H1 (cell line): ENCODE measurements at regions not wholly inside any gene's neighbourhood (a gene's known extent, or its start where the extent isn't known, plus 50 kb on each side); places are given as distances from the start of the nearest gene placed in this dataset.

Experiments used
- CTCF ChIA-PET: fragments of 300-600 bp; sonication (Branson Sonifier 250); formaldehyde crosslinking; loops from one replicate; lab custom pipeline; 2021; ENCODE audit not compliant: partially characterized antibody; lab: Charles Lee
- POLR2A ChIA-PET: fragments of 300-600 bp; sonication (Branson Sonifier 250); formaldehyde crosslinking; loops from one replicate; lab custom pipeline; 2021; ENCODE audit warnings: inconsistent platforms; ENCODE audit not compliant: partially characterized antibody; lab: Charles Lee
- DNase-seq, 2 experiments: peaks; one replicate each; pipeline versions ENCODE4 v3.0.0 to v3.0.0-alpha.2; 2010 to 2022; ENCODE audit warnings: low spot score in 2 of 2, low read depth in 1 of 2, mixed read lengths in 1 of 2
- FAIRE-seq: peaks from 2 replicates; lab custom pipeline; 2011; peaks lifted over from hg19 to GRCh38; lab: Jason Lieb, UNC
- H2AFZ ChIP-seq: 2 replicates; pipeline ENCODE4 v1.8.1; 2012; ENCODE audit warnings: low read length, inconsistent platforms
- H2AK5ac ChIP-seq: 2 replicates; pipeline ENCODE4 v1.6.1; 2013; ENCODE audit warnings: low read depth, low read length
- H2BK120ac ChIP-seq: replicated peaks from 2 replicates; pipeline ENCODE3; 2013; ENCODE audit warnings: low read depth, low read length, inconsistent platforms
- H2BK12ac ChIP-seq: 2 replicates; pipeline ENCODE4 v1.6.1; 2013; ENCODE audit warnings: low read depth, low read length
- H2BK15ac ChIP-seq: 2 replicates; pipeline ENCODE4 v1.6.1; 2013; ENCODE audit warnings: low read length
- H2BK20ac ChIP-seq: 2 replicates; pipeline ENCODE4 v1.6.1; 2013; ENCODE audit warnings: low read length
- H2BK5ac ChIP-seq: 2 replicates; pipeline ENCODE4 v1.6.1; 2013; ENCODE audit warnings: low read depth, low read length
- H3K14ac ChIP-seq: 2 replicates; pipeline ENCODE4 v1.6.1; 2013; ENCODE audit warnings: inconsistent platforms; ENCODE audit not compliant: insufficient read length
- H3K18ac ChIP-seq: 2 replicates; pipeline ENCODE4 v1.6.1; 2013; ENCODE audit warnings: low read length; ENCODE audit errors: extremely low read depth
- H3K23ac ChIP-seq: 2 replicates; pipeline ENCODE4 v1.6.1; 2013; ENCODE audit warnings: inconsistent platforms; ENCODE audit not compliant: insufficient read length
- H3K23me2 ChIP-seq: 2 replicates; pipeline ENCODE4 v1.6.1; 2013; ENCODE audit warnings: low read depth, low read length
- H3K27ac ChIP-seq: 2 replicates; pipeline ENCODE4 v1.6.1; 2011; ENCODE audit warnings: low read depth, low read length, inconsistent platforms
- H3K27me3 ChIP-seq, 4 experiments: replicated peaks in 1 of 4; 1 replicate in 1 of 4; 2 replicates in 3 of 4; pipeline versions ENCODE4 v1.6.1 to v1.8.1; 2011 to 2013; ENCODE audit warnings: low read length in 3 of 4, mild to moderate bottlenecking in 3 of 4, inconsistent platforms in 2 of 4, mixed read lengths in 2 of 4, moderate library complexity in 1 of 4; ENCODE audit not compliant: control insufficient read depth in 3 of 4, insufficient read depth in 3 of 4; ENCODE audit errors: extremely low read depth in 1 of 4
- H3K36me3 ChIP-seq, 4 experiments: 2 replicates each; pipeline versions ENCODE4 v1.6.1 to v1.8.1; 2011 to 2013; ENCODE audit warnings: mild to moderate bottlenecking in 4 of 4, low read length in 3 of 4, moderate library complexity in 2 of 4, control low read depth in 1 of 4, inconsistent platforms in 1 of 4; ENCODE audit not compliant: insufficient read depth in 4 of 4, control insufficient read depth in 2 of 4
- H3K4ac ChIP-seq: replicated peaks from 2 replicates; pipeline ENCODE3; 2013; ENCODE audit warnings: low read length, low read depth, mixed read lengths, inconsistent platforms; ENCODE audit not compliant: insufficient read length
- H3K4me1 ChIP-seq, 4 experiments: replicated peaks in 1 of 4; 1 replicate in 1 of 4; 2 replicates in 3 of 4; pipeline versions ENCODE4 v1.6.1 to v1.8.1; 2011 to 2013; ENCODE audit warnings: low read length in 3 of 4, inconsistent platforms in 2 of 4, mixed read lengths in 1 of 4; ENCODE audit not compliant: insufficient read depth in 4 of 4, control insufficient read depth in 3 of 4
- H3K4me2 ChIP-seq, 2 experiments: 2 replicates each; pipeline versions ENCODE4 v1.6.1 to v1.8.1; 2011 to 2013; ENCODE audit warnings: low read depth in 2 of 2, low read length in 2 of 2, control low read depth in 1 of 2, inconsistent platforms in 1 of 2, mild to moderate bottlenecking in 1 of 2; ENCODE audit not compliant: insufficient read depth in 1 of 2
- H3K4me3 ChIP-seq, 4 experiments: fragments of 200-600, 300-600 bp in 1 of 4; sonication (generic), shearing (Covaris generic), sonication (Bioruptor Twin) in 1 of 4; 2 replicates each; pipeline versions ENCODE4 v1.5.1 to v1.8.1; 2011 to 2016; ENCODE audit warnings: low read length in 4 of 4, low read depth in 3 of 4, control low read depth in 2 of 4, inconsistent platforms in 2 of 4, mild to moderate bottlenecking in 2 of 4, mixed read lengths in 1 of 4, moderate library complexity in 1 of 4; ENCODE audit not compliant: insufficient read depth in 2 of 4; ENCODE audit errors: extremely low read depth in 1 of 4
- H3K56ac ChIP-seq: replicated peaks from 2 replicates; pipeline ENCODE3; 2013; ENCODE audit warnings: low read depth, mild to moderate bottlenecking, mixed read lengths, low read length, inconsistent platforms; ENCODE audit not compliant: insufficient read length
- H3K79me1 ChIP-seq: 2 replicates; pipeline ENCODE4 v1.6.1; 2013; ENCODE audit warnings: low read depth, low read length, control low read depth
- H3K79me2 ChIP-seq, 2 experiments: 2 replicates each; pipeline versions ENCODE4 v1.6.1 to v1.8.1; 2012 to 2013; ENCODE audit warnings: low read length in 2 of 2, mild to moderate bottlenecking in 2 of 2, inconsistent platforms in 1 of 2; ENCODE audit not compliant: insufficient read depth in 2 of 2, control insufficient read depth in 1 of 2
- H3K9ac ChIP-seq, 4 experiments: replicated peaks in 1 of 4; 1 replicate in 1 of 4; 2 replicates in 3 of 4; pipeline versions ENCODE4 v1.6.1 to v1.8.1; 2011 to 2013; ENCODE audit warnings: low read depth in 3 of 4, low read length in 3 of 4, control low read depth in 2 of 4, mild to moderate bottlenecking in 2 of 4, moderate library complexity in 2 of 4, inconsistent platforms in 1 of 4; ENCODE audit errors: extremely low read depth in 1 of 4
- H3K9me3 ChIP-seq, 2 experiments: 2 replicates each; pipeline versions ENCODE4 v1.6.1 to v1.8.1; 2012 to 2013; ENCODE audit warnings: mild to moderate bottlenecking in 2 of 2, moderate library complexity in 2 of 2, control low read depth in 1 of 2, inconsistent platforms in 1 of 2, low read depth in 1 of 2, low read length in 1 of 2, mixed read lengths in 1 of 2; ENCODE audit not compliant: insufficient read depth in 2 of 2
- H4K20me1 ChIP-seq, 2 experiments: replicated peaks in 1 of 2; 2 replicates each; pipeline versions ENCODE3 to v1.8.1; 2011 to 2013; ENCODE audit warnings: inconsistent platforms in 2 of 2, low read length in 2 of 2, mild to moderate bottlenecking in 1 of 2; ENCODE audit not compliant: insufficient read depth in 2 of 2, control insufficient read depth in 1 of 2
- H4K5ac ChIP-seq: 2 replicates; pipeline ENCODE4 v1.6.1; 2013; ENCODE audit warnings: low read length, low read depth, mixed read lengths, inconsistent platforms; ENCODE audit not compliant: insufficient read length
- H4K8ac ChIP-seq: 2 replicates; pipeline ENCODE4 v1.8.0; 2013; ENCODE audit warnings: mild to moderate bottlenecking, moderate library complexity, low read length, inconsistent platforms; ENCODE audit not compliant: insufficient read depth; ENCODE audit errors: extremely low read depth
- H4K91ac ChIP-seq: replicated peaks from 2 replicates; pipeline ENCODE3; 2013; ENCODE audit warnings: low read length, mixed read lengths, inconsistent platforms; ENCODE audit not compliant: insufficient read length
- ASH2L ChIP-seq: fragments of 200-600, 300-600 bp; sonication (generic); IDR thresholded peaks from one replicate; pipeline ENCODE4 v1.7.1; 2017; ENCODE audit warnings: low read length
- CHD2 ChIP-seq: IDR thresholded peaks from 2 replicates; pipeline ENCODE4 v1.6.1; 2012; ENCODE audit warnings: low read length, improper control_type of control experiment
- CTBP2 ChIP-seq: IDR thresholded peaks from 2 replicates; pipeline ENCODE4 v1.7.0; 2011; ENCODE audit warnings: borderline replicate concordance, mild to moderate bottlenecking, moderate library complexity, mixed read lengths, low read length; ENCODE audit not compliant: insufficient read depth, insufficient read length
- EP300 ChIP-seq, 2 experiments: IDR thresholded peaks; 1 replicate in 1 of 2; 2 replicates in 1 of 2; pipeline ENCODE4 v1.6.1; 2011 to 2012; ENCODE audit warnings: low read depth in 2 of 2, low read length in 2 of 2, mild to moderate bottlenecking in 2 of 2, borderline replicate concordance in 1 of 2, inconsistent platforms in 1 of 2, moderate library complexity in 1 of 2
- JUN ChIP-seq: IDR thresholded peaks from 2 replicates; pipeline ENCODE4 v1.6.1; 2011; ENCODE audit warnings: low read depth, mild to moderate bottlenecking, improper control_type of control experiment, low read length
- NRF1 ChIP-seq: IDR thresholded peaks from 2 replicates; pipeline ENCODE4 v1.6.1; 2011; ENCODE audit warnings: mild to moderate bottlenecking, low read depth, low read length, improper control_type of control experiment
- POLR2AphosphoS5 ChIP-seq: IDR thresholded peaks from 2 replicates; pipeline ENCODE4 v1.6.1; 2011; ENCODE audit warnings: low read depth, low read length
- RAD21 ChIP-seq, 2 experiments: IDR thresholded peaks in 1 of 2; conservative IDR thresholded peaks in 1 of 2; 2 replicates each; pipeline ENCODE4 v1.6.1; 2011; ENCODE audit warnings: low read depth in 2 of 2, low read length in 2 of 2, improper control_type of control experiment in 1 of 2, inconsistent platforms in 1 of 2, mild to moderate bottlenecking in 1 of 2, moderate library complexity in 1 of 2
- RXRA ChIP-seq: IDR thresholded peaks from 2 replicates; pipeline ENCODE4 v1.6.1; 2011; ENCODE audit warnings: low read depth, mild to moderate bottlenecking, low read length, moderate library complexity; ENCODE audit not compliant: insufficient read depth
- TAF7 ChIP-seq: optimal IDR thresholded peaks from 2 replicates; pipeline ENCODE3; 2011; ENCODE audit warnings: low read depth, mild to moderate bottlenecking, inconsistent platforms, low read length, moderate library complexity, borderline replicate concordance
- TEAD4 ChIP-seq: IDR thresholded peaks from 2 replicates; pipeline ENCODE4 v1.6.1; 2012; ENCODE audit warnings: low read depth, low read length, inconsistent platforms, mixed read lengths
- WGBS, 2 experiments: shearing (Covaris generic) in 1 of 2; methylation state at CpG; one replicate each; pipeline versions ENCODE4 v1.1.6 to v1.1.7; 2013 to 2015; ENCODE audit warnings: low lambda C conversion rate in 2 of 2, mixed read lengths in 2 of 2, inconsistent platforms in 1 of 2, low coverage in 1 of 2, missing lambda C conversion rate in 1 of 2; ENCODE audit not compliant: insufficient replicate concordance in 2 of 2, insufficient coverage in 1 of 2, insufficient read length in 1 of 2; ENCODE audit errors: extremely low coverage in 1 of 2, missing lambda C conversion rate in 1 of 2; 5-methylcytosine and 5-hydroxymethylcytosine counted together

DNA sequence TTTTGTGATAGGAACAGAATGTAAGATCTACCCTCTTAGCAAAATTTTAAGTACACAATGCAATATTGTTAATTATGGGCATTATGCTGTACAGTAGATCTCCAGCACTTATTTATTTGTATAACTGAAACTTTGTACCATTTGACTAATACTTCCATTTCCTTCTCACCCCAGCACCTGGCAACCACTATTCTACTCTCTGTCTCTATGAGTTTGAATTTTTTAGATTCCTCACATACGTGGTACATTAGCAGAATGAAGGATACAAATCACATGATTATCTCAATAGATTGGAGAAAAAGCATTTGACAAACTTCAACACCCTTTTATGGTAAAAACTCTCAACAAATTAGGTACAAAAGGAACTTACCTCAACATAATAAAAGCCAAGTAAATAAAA lies 90.3 kb upstream of the DLX6 start:
- Histone ChIP-seq H3K9ac (no peak overlapping the region), H2BK20ac (no peak overlapping the region), H2BK12ac (no peak overlapping the region), H3K27me3 (no peaks in the 10 kb centered on the region), H3K9me3 (no peaks in the 10 kb centered on the region; a peak in 1 of 4 replicates), H2AFZ (no peak overlapping the region), H3K23ac (no peak overlapping the region), H3K79me2 (no peaks in the 10 kb centered on the region), H2AK5ac (no peak overlapping the region), H3K23me2 (no peaks in the 10 kb centered on the region), H3K14ac (no peak overlapping the region), H4K5ac (no peak overlapping the region), H4K91ac (no peak overlapping the region), H2BK15ac (no peak overlapping the region), H3K56ac (no peak overlapping the region), H3K18ac (no peak overlapping the region), H3K4ac (no peak overlapping the region), H3K36me3 (no peaks in the 10 kb centered on the region), H4K8ac (no peak overlapping the region), H4K20me1 (no peaks in the 10 kb centered on the region), H3K79me1 (no peaks in the 10 kb centered on the region), H3K4me3 (no peak overlapping the region), H3K4me2 (no peak overlapping the region), H2BK120ac (no peak overlapping the region), H3K27ac (no peak overlapping the region), H3K4me1 (no peaks in the 10 kb centered on the region), H2BK5ac (no peak overlapping the region)
- WGBS, 2 experiments, result 100% methylated on average over 1 of the region's 1 CpG; no CpG with 5 or more reads in 1 of the 2 experiments
- no peak for DNase-seq
- CTCF ChIA-PET, result no interaction called here
- POLR2A ChIA-PET, result no interaction called here
- no peak for FAIRE-seq
- no peak for TF ChIP-seq RAD21 (IDR thresholded peaks at IDR 0.05 in 1 of 2, conservative IDR thresholded peaks at IDR 0.05 in 1 of 2; ENCODE audit: low read depth in 2 of 2, low read length in 2 of 2)
- TF ChIP-seq JUN, result no peak
- no peak for TF ChIP-seq TAF7
- TF ChIP-seq POLR2AphosphoS5, result no peak
- no peak for TF ChIP-seq ASH2L
- no peak for TF ChIP-seq RXRA
- no peak for TF ChIP-seq CHD2
- no peak for TF ChIP-seq CTBP2
- TF ChIP-seq NRF1, result no peak
- no peak for TF ChIP-seq TEAD4
- TF ChIP-seq EP300 (IDR thresholded peaks at IDR 0.05; ENCODE audit: borderline replicate concordance in 1 of 2, low read depth in 2 of 2, low read length in 2 of 2), result no peak
